HG02571 (cell line): ENCODE measurements at regions not wholly inside any gene's neighbourhood (a gene's known extent, or its start where the extent isn't known, plus 50 kb on each side); places are given as distances from the start of the nearest gene placed in this dataset.

Source experiments
- ATAC-seq: cut with Tn5 transposase; IDR thresholded peaks from one replicate; pipeline ENCODE4 v1.9.1; 2021; ENCODE audit warnings: mild to moderate bottlenecking, moderate library complexity; ENCODE audit not compliant: unreplicated experiment

DNA sequence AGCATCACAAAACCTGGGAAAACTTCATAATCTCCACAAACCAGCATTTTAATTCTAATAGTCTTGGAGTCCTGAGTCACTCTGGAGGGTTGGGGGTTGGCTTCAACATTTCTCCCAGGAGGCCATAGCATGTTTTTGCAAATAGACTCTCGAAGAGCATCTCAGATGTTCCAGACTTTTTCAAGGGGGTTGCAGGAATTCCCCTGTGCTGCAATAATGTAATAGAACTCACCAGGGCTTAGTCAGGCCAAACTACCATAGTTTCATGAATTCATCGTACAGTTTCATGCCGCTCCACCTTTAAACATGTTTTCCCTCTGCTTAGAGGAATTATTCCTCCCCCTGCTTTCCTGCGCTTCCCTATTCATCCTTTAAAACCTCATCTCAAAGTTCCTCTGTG, 499.5 kb upstream of the KLF4 start:
- ATAC-seq: no peak

DNA sequence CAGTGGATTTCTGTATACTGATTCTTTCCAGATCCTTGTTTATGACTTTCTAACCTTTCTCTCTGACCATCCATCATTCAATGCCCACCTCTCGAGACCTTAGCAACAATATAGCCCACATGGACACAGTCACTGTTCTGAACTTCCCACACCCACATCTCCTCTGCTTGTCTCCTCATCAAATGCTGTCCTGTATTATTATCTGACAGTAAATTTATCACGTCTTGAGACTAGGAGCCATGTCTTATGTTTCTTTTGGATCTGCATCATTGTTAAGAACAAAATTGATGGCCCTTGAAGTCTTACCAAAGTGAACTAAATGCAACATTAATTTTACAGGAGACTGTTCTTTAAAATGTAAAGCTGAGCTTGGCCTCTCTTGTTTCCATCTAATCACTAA, 495.4 kb upstream of the KLF4 start:
- ATAC-seq: no peak

DNA sequence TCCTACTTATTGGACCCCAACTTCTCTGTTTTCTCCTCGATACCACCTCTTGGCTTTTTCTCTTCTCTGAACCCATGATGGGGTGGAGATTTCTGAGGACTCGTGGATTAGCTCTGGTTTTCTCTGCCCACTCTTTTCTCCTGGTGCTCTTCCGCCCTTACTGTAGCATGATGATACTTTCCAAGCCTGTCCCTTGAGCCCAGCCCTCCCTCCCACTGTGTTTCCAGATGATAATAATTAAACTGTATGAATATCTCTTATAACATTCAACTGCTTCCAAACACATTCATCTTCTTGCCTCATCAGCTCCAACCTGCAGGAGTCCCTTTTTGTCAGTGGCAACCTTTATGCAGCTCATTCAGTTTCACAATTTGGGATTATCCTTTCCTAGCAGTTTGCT, 494.2 kb upstream of the KLF4 start:
- ATAC-seq: no peak

DNA sequence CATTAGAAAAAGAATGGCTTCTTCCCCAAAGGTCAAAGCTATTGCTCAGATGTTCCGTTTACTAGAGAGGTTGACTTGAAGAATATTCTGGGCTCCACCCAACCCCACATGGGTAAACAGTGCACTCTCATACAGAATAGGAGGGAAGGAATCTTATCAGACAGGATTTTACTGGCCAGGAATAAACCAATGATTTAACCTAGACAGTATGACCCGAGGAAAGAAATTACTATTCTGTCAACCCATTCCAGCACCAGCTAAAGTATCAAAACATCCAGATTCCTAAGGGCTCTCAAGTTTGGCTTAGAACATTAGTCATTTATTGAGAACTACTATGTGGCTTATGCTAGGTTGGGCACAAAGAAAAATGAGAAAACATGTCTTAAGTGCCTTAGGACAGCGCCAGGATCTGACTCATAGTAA, 493.6 kb upstream of the KLF4 start:
- ATAC-seq: no peak

DNA sequence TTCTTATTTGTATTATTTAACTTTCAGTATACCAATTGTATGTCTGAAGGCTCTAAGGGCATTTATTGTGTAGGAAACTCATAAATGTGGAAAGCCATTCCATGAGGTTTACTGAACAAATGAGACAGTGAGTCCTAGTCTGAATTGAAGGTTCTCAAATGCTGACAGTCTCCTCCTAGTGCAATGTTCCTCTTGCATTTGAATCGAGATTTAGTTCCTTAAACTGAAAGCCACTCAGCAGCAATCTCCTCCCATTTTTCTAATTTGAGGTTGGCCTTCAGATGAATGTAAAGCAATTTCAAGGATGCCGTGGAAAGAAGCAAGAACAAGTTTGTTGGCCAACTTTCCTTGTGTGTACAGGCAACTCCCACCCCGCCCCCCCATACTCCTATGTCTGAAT, 493.2 kb upstream of the KLF4 start:
- ATAC-seq: no peak

DNA sequence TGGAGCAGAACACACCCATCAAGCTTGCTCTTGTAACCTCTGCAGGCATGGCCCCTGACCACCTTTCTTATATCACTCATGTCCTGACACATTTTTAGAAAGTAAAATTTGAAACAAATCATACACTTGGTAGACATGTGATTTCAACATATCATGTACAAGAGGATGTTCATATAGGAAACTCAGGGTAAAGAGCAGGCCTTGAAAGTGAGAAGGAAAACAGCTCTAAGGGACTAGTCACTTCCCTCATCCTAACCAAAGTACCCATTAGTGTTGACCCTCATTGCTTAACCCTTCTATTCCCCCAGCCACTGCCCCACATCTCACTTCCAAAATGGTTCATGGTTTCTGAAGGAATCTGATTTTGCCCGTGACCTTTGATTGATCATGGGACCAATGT, 492.4 kb upstream of the KLF4 start:
- no peak for ATAC-seq

DNA sequence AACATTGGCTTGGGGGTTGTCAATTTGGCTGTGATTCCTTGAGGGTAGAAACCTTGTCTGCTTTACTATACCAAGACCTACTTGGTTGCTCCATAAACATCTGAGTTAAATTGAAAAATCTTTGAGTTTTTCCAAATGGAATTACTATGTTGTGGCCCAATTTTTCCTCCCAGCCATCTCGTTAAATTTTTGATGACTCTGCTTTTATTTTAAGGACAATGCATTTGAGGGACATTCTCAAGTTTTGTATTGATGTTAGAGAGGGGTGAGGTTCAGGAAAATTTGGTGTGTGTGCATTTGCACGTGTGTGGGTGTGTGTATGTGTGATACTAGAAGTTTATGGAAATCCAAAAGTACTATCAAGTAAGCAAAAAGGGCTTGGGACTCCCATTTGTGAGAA, 491.4 kb upstream of the KLF4 start:
- ATAC-seq: no peak

DNA sequence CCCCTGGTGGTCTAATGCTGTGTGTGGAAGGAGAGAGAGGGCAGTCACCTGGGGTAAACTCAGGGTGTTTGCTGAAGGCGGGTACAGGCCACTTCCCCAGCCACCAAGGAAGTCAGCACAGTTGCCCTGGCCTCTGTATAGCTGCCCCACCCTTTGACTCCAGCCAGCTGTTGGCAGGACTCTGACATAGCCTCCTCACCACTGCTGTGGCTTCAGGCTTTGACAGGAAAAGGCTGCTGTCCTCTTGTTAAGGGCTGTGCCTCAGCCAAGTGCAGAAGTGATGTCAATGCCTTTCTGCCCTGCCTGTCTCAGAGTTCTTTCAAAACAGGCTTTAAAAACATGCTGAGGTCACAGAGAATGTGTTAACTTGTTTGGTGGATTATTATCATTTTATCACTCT, 487.2 kb upstream of the KLF4 start:
- ATAC-seq: no peak

DNA sequence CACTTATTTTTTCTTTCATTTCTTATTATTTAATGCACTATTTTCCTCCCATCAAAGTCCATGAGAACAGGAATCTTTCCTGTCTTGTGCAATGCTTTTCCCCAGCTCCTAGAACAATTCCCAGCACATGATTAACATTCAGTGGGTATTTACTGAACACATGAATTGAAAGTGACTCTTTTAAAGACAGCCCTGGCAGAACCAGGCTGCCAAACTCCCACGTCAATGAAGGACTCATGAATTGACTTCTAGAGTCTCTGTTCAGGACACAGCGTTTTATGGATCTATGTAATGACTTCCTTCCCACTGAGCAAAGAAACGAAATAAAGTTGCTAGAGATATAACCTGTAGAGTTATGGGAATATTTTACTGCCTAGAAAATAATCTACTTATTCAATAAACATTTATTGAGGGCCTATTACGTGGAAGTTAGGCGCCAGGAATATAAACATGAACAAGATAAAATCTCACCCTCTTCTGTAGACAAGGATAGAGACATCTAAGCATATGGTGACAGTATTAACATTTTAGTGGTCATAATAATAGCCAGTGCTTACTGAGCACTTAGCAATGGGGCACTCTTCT, 485.9 kb upstream of the KLF4 start:
- ATAC-seq: no peak

DNA sequence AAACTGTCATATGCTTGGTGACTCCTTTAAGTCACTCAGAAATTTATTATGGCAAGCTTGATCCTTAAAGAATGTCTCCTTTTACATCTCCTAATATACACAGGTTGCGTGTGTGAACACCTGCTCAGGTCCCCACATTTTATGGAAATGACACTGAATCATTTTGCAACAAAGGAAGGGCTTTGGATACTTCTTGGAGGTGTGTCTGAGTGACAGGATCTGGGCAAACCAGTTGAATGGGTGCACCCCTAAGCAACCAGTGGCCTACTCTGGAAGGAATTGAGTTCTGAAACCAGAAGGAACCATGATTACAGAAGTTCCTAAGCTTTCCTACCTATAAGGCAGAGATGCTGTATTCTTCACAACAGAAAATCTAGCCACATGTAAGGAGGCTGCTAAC, 483.9 kb upstream of the KLF4 start:
- no peak for ATAC-seq

DNA sequence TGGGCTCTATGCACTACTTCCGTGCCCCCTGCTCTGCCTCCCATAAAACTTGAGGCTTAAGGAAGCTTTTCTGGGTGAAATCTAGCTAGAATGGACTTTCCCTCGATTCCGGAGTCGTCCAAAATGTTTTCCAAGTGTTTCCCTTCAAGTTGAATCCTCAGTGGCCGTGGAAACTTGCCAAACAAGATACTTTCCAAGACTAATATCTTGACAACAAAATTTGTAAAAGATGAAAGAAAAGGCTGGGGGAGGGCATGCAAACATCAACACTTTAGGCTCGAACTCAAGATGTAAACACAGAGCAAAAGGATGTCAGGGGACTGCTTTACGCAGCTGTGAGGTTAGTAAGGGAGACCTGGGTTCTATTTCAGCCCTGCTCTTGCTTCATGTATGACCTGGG, 482.8 kb upstream of the KLF4 start:
- no peak for ATAC-seq

DNA sequence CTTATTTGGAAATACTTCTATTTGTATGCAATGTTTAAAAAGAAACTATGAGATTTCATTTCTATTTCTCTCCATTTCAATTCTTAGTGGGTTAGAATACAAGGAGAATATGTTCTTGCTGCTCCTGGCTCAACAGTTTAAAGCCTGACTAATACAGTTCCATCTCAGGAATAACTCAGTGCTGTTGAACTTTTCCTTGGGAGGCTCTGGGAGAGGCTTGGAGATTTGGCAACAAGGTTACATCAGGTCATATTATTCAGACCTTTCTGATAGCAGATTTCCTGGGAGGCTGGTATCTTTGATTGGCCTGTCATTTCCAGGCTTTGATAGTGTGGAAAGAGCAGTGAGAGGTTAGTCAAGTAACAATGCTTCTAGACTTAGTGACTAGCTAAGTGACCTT, 481.7 kb upstream of the KLF4 start:
- no peak for ATAC-seq

DNA sequence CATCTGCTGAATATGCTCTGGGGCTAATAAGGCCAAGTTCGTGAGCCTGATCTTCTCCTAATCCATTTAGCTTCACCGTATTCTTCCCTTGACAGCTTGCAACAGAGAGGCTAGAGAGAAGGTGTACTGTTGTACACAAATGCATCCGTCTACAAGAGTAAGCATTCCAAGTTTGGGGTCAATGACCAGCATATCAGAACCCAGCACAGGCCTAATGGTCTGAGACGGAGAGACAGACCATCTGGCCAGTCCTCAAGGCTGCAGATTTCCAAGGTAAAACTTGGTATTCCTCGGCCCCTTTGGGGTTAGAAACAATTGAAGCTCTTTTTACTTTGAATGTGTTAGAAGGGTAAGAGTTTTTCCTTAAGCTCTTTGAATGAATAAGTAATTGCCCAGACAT, 481.2 kb upstream of the KLF4 start:
- no peak for ATAC-seq

DNA sequence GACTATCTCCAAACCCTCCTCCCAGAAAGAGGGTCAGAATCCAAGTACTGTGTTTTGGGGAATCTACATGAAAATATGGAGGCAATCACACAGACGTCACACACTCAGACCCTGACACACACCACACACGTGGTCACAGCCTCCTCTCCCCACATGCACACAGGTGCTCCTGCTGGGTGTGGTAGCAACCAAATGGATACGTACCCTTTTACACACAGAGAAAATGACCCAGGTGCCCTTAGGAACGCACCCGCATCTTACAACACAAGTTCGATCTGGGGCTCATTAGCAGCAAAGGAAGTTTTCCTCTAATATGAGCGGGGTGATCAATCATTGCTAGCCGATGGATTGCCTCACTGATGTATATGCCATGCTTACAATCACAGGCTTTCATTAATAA, 480.2 kb upstream of the KLF4 start:
- no peak for ATAC-seq

DNA sequence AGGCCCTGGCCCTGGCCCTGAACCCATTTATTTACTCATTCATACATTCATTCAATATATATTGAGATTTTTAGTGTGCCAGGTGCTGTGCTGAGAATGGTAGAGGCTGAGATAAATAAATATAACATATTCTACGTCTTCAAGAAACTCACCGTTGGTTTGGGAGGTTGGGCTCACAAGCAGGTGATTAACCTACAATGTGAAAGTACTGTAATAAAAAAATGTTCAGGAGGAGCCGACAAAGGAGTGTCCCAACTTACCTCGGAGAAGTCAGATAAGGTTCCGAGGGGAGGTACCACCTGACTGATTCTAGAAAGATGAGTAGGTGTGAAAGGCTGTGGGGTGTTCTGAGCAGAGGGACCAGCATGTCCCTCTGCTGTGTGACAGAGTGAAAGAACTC, 479.6 kb upstream of the KLF4 start:
- ATAC-seq: no peak

DNA sequence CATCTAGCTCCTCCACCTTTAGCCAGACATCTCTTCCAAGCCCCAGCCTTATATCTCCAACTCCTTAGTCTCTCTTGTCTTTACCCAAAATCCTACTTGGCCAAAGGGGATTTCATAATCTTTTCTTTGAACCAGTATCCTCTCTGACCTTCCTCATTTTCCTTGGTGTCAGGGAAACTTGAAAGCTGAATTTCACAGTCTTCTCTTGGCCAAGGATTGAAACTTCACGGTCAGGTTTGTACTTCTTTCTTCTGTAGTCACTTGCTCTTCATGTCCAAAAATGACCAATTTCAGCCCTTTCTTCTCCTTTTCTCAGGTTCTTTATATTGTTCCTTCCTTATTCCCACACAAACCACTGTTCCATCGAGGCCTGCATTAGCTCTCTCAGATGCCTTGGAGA, 473.7 kb upstream of the KLF4 start:
- no peak for ATAC-seq

DNA sequence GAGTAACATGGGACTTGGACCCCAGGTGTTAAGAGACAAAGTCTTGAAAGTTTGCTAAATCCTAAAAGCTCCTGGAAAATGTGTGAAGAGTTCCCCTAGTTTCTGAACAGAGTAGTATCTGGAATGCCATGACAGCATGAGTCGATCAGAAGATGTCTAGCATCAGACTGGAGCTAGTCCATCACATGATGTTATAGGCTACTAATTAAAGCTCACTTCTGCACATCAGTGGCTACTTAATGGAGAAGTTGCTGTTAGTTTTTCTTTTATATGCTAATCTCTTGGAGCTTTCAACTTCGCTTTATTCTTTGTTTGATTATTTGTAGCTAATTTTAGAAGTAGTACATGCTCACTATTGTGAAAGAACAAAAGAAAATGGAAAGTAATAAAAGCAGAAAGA, 471.3 kb upstream of the KLF4 start:
- no peak for ATAC-seq

DNA sequence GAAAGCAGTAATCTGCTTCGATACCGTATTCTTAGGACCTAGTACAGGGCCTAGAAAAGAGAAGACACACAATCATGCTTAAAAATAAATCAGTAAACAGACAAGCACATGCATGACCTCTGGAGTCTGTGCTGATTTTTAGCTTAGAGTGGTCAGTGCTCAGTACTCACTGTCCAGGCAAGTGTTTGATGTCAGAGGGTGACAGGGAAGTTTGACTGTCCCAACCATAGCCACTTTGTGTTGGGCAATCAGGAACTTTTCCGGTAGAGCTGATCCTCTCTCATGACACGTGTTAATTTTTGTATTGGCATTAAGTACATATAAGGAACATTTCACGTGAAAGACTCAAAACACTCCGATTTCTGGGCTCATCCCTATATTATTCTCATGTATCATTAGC, 464.7 kb upstream of the KLF4 start:
- no peak for ATAC-seq

DNA sequence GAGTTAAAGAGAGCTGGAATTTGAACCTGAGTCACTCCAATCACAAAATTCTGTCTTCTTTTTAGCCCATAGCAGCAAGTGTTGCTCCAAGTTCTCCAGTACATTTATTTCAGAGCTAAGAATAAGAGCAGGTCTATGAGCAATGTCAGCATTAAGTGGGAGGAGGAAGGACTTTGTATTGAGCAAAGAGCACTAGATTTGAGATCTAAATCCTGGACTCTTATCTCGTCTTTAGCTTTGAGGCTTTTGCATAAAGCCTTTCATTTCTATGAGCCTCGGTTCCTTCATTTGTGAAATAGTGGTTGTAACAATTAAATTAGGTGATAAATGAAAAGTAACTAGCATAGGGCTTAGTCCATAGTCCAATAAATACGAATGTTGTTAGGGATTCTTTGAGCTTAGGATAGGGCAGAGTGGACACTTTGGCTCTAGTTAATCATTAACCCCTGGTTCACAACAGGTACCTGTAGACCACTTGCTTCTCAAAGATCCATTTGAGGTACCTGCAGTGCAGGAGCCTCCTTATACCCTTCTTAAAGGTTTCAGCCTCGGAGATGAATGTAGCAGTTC, 464.1 kb upstream of the KLF4 start:
- no peak for ATAC-seq

DNA sequence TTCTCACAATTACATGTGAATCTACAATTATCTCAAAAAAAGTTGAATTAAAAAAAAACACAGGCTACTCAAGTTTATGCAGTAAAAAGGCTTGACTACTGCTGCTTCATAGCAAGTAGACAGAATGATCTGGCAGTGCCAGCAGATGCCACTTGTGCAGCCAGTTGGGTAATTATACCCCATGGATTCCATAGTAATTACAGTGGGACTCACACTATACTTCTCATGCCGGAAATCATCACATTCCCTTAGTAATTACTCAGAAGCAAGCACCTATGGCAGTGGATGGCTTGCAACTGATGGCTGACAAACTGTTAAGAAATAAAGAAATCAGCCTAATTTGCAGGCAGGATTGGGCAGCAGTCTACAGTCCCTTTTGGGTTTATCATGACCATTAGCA, 463.2 kb upstream of the KLF4 start:
- ATAC-seq: no peak

DNA sequence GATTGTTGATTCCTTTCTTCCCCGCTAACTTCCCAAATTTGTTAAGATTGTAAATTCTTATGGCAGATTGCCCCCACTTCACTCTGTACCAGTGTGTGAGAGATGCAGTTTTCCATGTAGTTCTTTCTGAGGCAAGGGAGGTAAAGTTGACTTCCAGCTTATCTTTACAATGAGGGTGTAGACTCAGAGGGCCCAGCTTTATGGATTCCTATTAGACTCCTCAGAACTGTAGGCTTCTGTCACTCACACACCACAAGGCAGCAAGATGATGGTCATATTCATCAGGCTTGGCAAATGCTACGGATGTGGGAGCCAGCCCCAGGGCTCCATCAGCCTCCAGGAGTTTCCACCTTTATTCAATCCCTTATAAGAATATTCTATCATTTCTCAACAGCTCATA, 461.9 kb upstream of the KLF4 start:
- no peak for ATAC-seq

DNA sequence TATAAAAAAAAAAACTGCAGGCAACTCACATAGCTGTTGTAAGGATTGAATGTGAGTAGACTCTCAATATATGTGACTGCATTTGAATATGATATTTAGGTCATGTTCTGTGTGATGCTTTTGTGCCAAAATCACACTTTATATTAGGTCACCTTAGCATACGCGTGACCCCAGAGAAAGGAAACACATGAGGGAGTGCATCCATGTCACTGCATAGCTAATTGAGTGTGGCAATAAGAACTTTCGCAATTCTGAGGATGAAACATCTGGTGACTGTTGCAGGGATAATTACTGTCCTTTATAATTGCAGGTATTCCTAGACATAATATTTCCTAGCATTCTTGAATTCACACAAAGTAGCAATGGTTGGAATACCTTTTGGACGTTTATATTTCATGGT, 459.5 kb upstream of the KLF4 start:
- ATAC-seq: no peak

DNA sequence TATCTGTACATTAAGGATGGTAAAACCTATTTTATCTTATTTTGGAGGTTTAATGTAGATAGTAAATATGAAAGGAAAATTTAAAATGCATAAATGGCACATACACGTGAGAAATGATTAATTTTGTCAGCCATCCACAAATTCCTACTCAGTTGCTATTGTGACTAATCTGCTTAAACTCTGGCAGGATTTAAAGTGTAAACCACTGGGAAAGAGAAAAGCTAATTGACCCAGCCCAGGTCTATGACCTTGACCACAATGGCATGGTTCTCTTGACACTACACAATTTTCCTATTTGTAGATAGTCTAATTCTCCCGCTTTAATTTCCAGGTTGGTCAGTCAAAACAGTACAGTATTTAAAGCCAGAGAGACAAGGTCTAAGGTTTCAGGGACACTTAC, 459.0 kb upstream of the KLF4 start:
- ATAC-seq: no peak

DNA sequence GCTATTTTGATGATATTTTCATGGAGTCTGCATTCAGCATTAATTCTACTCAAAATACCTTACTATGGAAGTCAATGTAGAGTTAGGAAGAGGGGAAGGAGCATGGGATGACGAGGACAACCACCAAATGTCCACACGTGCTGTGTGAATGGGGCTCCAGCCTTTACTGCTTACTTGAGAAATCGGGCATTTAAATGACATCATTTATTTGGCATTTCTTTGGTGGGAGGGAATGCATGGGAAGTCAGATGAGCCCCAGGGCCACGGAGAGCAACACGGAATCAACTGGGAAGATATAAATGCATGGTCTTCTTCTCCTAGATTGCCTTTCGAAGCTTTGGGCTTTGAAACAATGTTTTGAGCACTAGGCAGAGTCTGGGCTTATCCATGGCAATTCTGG, 458.5 kb upstream of the KLF4 start:
- ATAC-seq: no peak
